ENCODE measurements at regions not wholly inside any gene's neighbourhood (a gene's known extent, or its start where the extent isn't known, plus 50 kb on each side); places are given as distances from the start of the nearest gene placed in this dataset.

DNA sequence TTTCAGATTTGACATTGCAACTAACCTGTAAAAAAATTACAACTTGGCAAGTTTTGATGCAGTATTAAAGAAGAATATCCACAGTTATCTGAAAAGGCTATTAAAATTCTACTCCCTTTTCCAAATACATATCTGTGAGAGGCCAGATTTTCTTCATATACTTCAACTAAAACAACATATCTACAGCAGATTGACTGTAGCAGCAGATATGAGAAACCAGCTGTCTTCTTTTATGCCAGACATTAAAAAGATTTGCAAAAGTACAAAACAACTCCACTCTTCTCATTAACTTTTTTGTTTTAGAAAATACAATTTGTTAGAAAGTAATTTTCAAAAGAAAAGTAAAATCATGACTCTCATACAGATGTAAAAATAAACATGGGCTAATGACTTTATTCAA, 281.1 kb upstream of the PCSK5 start:
- Histone ChIP-seq H2BK120ac (ENCODE audit: low read depth, low read length) (no peak overlapping the region), H4K5ac (ENCODE audit: low read length) (no peak overlapping the region), H2BK5ac (ENCODE audit: low read length) (no peak overlapping the region), H3K27me3 (ENCODE audit: insufficient read depth, low read length, poor library complexity) (no peaks in the 10 kb centered on the region), H2BK15ac (replicated peaks; ENCODE audit: low read depth) (no peak overlapping the region), H3K18ac (ENCODE audit: low read length) (no peak overlapping the region), H3K4ac (ENCODE audit: low read depth, low read length) (no peak overlapping the region), H3K36me3 (ENCODE audit: control insufficient read depth, insufficient read depth, low read length) (no peaks in the 10 kb centered on the region), H3K4me3 (ENCODE audit: low read length) (no peak overlapping the region), H3K4me1 (ENCODE audit: control insufficient read depth, low read depth, low read length) (no peaks in the 10 kb centered on the region), H3K27ac (ENCODE audit: low read depth, low read length) (no peak overlapping the region), H4K8ac (ENCODE audit: low read depth, low read length) (no peak overlapping the region), H2AK5ac (ENCODE audit: low read length) (no peak overlapping the region), H3K79me2 (ENCODE audit: control insufficient read depth, insufficient read depth, low read length) (no peaks in the 10 kb centered on the region), H3K4me2 (ENCODE audit: low read length) (no peak overlapping the region), H3K79me1 (ENCODE audit: low read length) (no peaks in the 10 kb centered on the region), H3K9ac (ENCODE audit: low read length) (no peak overlapping the region), H3K56ac (ENCODE audit: low read length) (no peak overlapping the region), H3K23ac (ENCODE audit: low read length) (no peak overlapping the region)
- DNase-seq = no peak

GRCh38 chr9:75610246-75610645, 280.2 kb upstream of the PCSK5 start:
- Histone ChIP-seq H3K23ac (ENCODE audit: low read length) (no peak overlapping the region), H3K9ac (ENCODE audit: low read length) (no peak overlapping the region), H3K18ac (ENCODE audit: low read length) (no peak overlapping the region), H2AK5ac (ENCODE audit: low read length) (no peak overlapping the region), H3K4me3 (ENCODE audit: low read length) (no peak overlapping the region), H3K79me2 (ENCODE audit: control insufficient read depth, insufficient read depth, low read length) (no peaks in the 10 kb centered on the region), H2BK15ac (replicated peaks; ENCODE audit: low read depth) (no peak overlapping the region), H3K79me1 (ENCODE audit: low read length) (no peaks in the 10 kb centered on the region), H3K4me1 (ENCODE audit: control insufficient read depth, low read depth, low read length) (no peaks in the 10 kb centered on the region), H3K4me2 (ENCODE audit: low read length) (no peak overlapping the region), H4K8ac (ENCODE audit: low read depth, low read length) (no peak overlapping the region), H4K5ac (ENCODE audit: low read length) (no peak overlapping the region), H3K27me3 (ENCODE audit: insufficient read depth, low read length, poor library complexity) (no peaks in the 10 kb centered on the region), H3K4ac (ENCODE audit: low read depth, low read length) (no peak overlapping the region), H3K27ac (ENCODE audit: low read depth, low read length) (no peak overlapping the region), H2BK120ac (ENCODE audit: low read depth, low read length) (no peak overlapping the region), H3K36me3 (ENCODE audit: control insufficient read depth, insufficient read depth, low read length) (no peaks in the 10 kb centered on the region), H2BK5ac (ENCODE audit: low read length) (no peak overlapping the region), H3K56ac (ENCODE audit: low read length) (no peak overlapping the region)
- WGBS (ENCODE audit: extremely low coverage, insufficient coverage, low lambda C conversion rate) = no CpG with 5 or more reads among the region's 1 CpG
- no peak for DNase-seq

DNA sequence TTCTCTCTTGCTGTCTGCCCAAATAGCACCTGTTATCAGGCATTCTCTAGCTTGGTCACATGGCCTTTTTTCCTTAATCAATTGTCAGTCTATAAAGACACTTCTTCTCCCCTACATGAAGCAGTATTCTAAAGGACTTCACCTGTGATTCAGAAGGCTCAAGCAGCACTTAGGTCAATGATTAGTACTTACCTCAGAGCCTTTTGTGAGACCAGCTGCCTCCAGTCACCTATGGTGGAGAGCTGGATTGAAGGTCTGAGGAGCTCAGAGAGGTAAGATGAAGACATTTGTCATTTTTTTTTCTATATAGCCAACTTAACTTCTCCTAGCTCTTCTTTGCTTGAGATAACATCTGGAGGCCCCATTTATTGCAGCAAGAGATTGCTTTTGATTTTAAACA, 278.3 kb upstream of the PCSK5 start:
- H3K79me2 ChIP-seq (ENCODE audit: control insufficient read depth, insufficient read depth, low read length) = no peaks in the 10 kb centered on the region
- no peaks in the 10 kb centered on the region for H3K79me1 ChIP-seq (ENCODE audit: low read length)
- H3K18ac ChIP-seq (ENCODE audit: low read length) = no peak overlapping the region
- no peak overlapping the region for H3K9ac ChIP-seq (ENCODE audit: low read length)
- no peak overlapping the region for H4K8ac ChIP-seq (ENCODE audit: low read depth, low read length)
- H3K36me3 ChIP-seq (ENCODE audit: control insufficient read depth, insufficient read depth, low read length) = no peaks in the 10 kb centered on the region
- H4K5ac ChIP-seq (ENCODE audit: low read length) = no peak overlapping the region
- H2BK15ac ChIP-seq (replicated peaks; ENCODE audit: low read depth) = no peak overlapping the region
- no peak overlapping the region for H2AK5ac ChIP-seq (ENCODE audit: low read length)
- no peak overlapping the region for H3K4me2 ChIP-seq (ENCODE audit: low read length)
- no peak overlapping the region for H3K27ac ChIP-seq (ENCODE audit: low read depth, low read length)
- no peaks in the 10 kb centered on the region for H3K4me1 ChIP-seq (ENCODE audit: control insufficient read depth, low read depth, low read length)
- no peak for DNase-seq
- no peak overlapping the region for H3K56ac ChIP-seq (ENCODE audit: low read length)
- H3K23ac ChIP-seq (ENCODE audit: low read length) = no peak overlapping the region
- no peak overlapping the region for H2BK120ac ChIP-seq (ENCODE audit: low read depth, low read length)
- H3K4me3 ChIP-seq (ENCODE audit: low read length) = no peak overlapping the region
- H3K27me3 ChIP-seq (ENCODE audit: insufficient read depth, low read length, poor library complexity) = no peaks in the 10 kb centered on the region
- no peak overlapping the region for H3K4ac ChIP-seq (ENCODE audit: low read depth, low read length)
- no peak overlapping the region for H2BK5ac ChIP-seq (ENCODE audit: low read length)

DNA sequence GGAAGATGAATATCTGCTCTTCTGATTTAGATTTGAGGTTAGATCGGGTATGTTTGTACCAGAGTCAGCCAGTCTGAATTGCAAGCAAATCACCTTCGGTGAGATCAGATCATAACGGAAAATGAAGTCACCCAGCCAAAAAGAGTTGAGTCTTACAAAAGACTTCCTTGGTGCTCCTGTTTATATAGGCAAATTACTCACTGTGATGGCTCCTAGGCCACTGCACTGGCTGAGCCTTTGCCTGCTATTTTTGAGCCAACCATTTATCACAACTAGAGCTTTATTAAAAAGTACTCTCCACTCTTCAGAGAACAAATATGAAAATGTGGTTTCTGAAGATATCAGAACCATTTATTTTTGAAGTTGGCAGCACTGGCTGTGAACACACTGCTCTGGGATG, 277.7 kb upstream of the PCSK5 start:
- no peak overlapping the region for H3K56ac ChIP-seq (ENCODE audit: low read length)
- H2BK5ac ChIP-seq (ENCODE audit: low read length) = no peak overlapping the region
- no peak overlapping the region for H2AK5ac ChIP-seq (ENCODE audit: low read length)
- no peak overlapping the region for H3K27ac ChIP-seq (ENCODE audit: low read depth, low read length)
- no peaks in the 10 kb centered on the region for H3K27me3 ChIP-seq (ENCODE audit: insufficient read depth, low read length, poor library complexity)
- no peaks in the 10 kb centered on the region for H3K36me3 ChIP-seq (ENCODE audit: control insufficient read depth, insufficient read depth, low read length)
- no peak overlapping the region for H2BK15ac ChIP-seq (replicated peaks; ENCODE audit: low read depth)
- no peak overlapping the region for H2BK120ac ChIP-seq (ENCODE audit: low read depth, low read length)
- no peak for DNase-seq
- no peak overlapping the region for H3K4me3 ChIP-seq (ENCODE audit: low read length)
- H3K79me1 ChIP-seq (ENCODE audit: low read length) = no peaks in the 10 kb centered on the region
- no peak overlapping the region for H4K8ac ChIP-seq (ENCODE audit: low read depth, low read length)
- H3K4me1 ChIP-seq (ENCODE audit: control insufficient read depth, low read depth, low read length) = no peaks in the 10 kb centered on the region
- H3K4ac ChIP-seq (ENCODE audit: low read depth, low read length) = no peak overlapping the region
- H4K5ac ChIP-seq (ENCODE audit: low read length) = no peak overlapping the region
- no peak overlapping the region for H3K4me2 ChIP-seq (ENCODE audit: low read length)
- no peak overlapping the region for H3K23ac ChIP-seq (ENCODE audit: low read length)
- H3K18ac ChIP-seq (ENCODE audit: low read length) = no peak overlapping the region
- WGBS (ENCODE audit: extremely low coverage, insufficient coverage, low lambda C conversion rate) = no CpG with 5 or more reads among the region's 3 CpGs
- no peaks in the 10 kb centered on the region for H3K79me2 ChIP-seq (ENCODE audit: control insufficient read depth, insufficient read depth, low read length)
- H3K9ac ChIP-seq (ENCODE audit: low read length) = no peak overlapping the region

DNA sequence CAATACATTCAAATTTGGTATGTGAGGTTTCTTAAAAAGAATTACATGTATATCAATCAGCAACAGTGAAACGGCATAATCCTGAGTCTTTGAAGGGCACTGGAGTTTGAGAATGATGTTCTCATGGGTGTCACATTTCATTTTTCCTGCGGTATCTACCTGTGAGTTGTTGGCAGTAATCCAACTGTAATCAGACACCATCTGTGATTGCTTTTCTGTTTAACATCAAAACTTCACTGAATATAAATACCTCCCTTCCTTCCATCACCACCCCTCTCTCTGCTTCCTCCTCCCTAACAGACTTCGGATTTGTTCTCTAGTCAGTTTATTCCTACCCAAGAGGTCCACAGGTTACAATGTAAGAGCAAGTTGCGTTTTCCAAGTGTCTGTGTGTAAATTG, 275.2 kb upstream of the PCSK5 start:
- no CpG with 5 or more reads among the region's 4 CpGs for WGBS (ENCODE audit: extremely low coverage, insufficient coverage, low lambda C conversion rate)
- peak; percentile 17 for DNase-seq
- no peak overlapping the region for H3K27ac ChIP-seq (ENCODE audit: low read depth, low read length)

DNA sequence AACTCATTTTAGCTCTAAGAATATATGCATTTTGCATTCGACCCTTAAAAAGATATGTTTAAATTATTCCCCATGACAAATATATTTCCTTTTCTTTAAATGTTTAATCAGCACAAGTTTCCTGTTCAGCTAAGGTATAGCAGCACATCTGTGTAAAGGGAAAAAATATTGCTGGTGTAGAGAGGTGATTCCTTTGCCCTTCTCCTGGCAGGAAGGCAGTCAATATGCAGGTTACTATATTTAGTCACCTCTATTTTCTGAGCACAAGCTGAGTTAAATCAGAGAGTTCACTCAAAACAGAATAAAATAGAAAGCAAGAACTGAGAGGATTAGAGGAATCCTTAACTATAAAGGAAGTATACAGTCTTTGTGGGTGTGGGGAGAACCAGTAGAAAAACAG, 274.4 kb upstream of the PCSK5 start:
- Histone ChIP-seq H4K8ac (ENCODE audit: low read depth, low read length) (no peak overlapping the region), H2BK5ac (ENCODE audit: low read length) (no peak overlapping the region), H3K4me1 (ENCODE audit: control insufficient read depth, low read depth, low read length) (no peaks in the 10 kb centered on the region), H3K36me3 (ENCODE audit: control insufficient read depth, insufficient read depth, low read length) (no peaks in the 10 kb centered on the region), H3K18ac (ENCODE audit: low read length) (no peak overlapping the region), H3K79me1 (ENCODE audit: low read length) (no peaks in the 10 kb centered on the region), H3K4me3 (ENCODE audit: low read length) (no peak overlapping the region), H4K5ac (ENCODE audit: low read length) (no peak overlapping the region), H3K23ac (ENCODE audit: low read length) (no peak overlapping the region), H3K4me2 (ENCODE audit: low read length) (no peak overlapping the region), H3K9ac (ENCODE audit: low read length) (no peak overlapping the region), H3K4ac (ENCODE audit: low read depth, low read length) (no peak overlapping the region), H3K56ac (ENCODE audit: low read length) (no peak overlapping the region), H3K27me3 (ENCODE audit: insufficient read depth, low read length, poor library complexity) (no peaks in the 10 kb centered on the region), H3K27ac (ENCODE audit: low read depth, low read length) (no peak overlapping the region), H3K79me2 (ENCODE audit: control insufficient read depth, insufficient read depth, low read length) (no peaks in the 10 kb centered on the region), H2AK5ac (ENCODE audit: low read length) (no peak overlapping the region), H2BK120ac (ENCODE audit: low read depth, low read length) (no peak overlapping the region), H2BK15ac (replicated peaks; ENCODE audit: low read depth) (no peak overlapping the region)
- no peak for DNase-seq
- WGBS (ENCODE audit: extremely low coverage, insufficient coverage, low lambda C conversion rate) = no CpG with 5 or more reads among the region's 1 CpG

More for the DNA sequence above, 275.2 kb upstream of the PCSK5 start:
- no peak overlapping the region for H3K23ac ChIP-seq (ENCODE audit: low read length)
- no peak overlapping the region for H2BK15ac ChIP-seq (replicated peaks; ENCODE audit: low read depth)
- no peak overlapping the region for H2AK5ac ChIP-seq (ENCODE audit: low read length)
- H2BK120ac ChIP-seq (ENCODE audit: low read depth, low read length) = no peak overlapping the region
- no peak overlapping the region for H3K56ac ChIP-seq (ENCODE audit: low read length)
- no peaks in the 10 kb centered on the region for H3K79me1 ChIP-seq (ENCODE audit: low read length)
- H4K8ac ChIP-seq (ENCODE audit: low read depth, low read length) = peak overlapping the region; percentile 56
- H3K4me1 ChIP-seq (ENCODE audit: control insufficient read depth, low read depth, low read length) = no peaks in the 10 kb centered on the region
- no peak overlapping the region for H3K4ac ChIP-seq (ENCODE audit: low read depth, low read length)
- no peak overlapping the region for H3K4me2 ChIP-seq (ENCODE audit: low read length)
- no peak overlapping the region for H2BK5ac ChIP-seq (ENCODE audit: low read length)
- H3K79me2 ChIP-seq (ENCODE audit: control insufficient read depth, insufficient read depth, low read length) = no peaks in the 10 kb centered on the region
- H3K4me3 ChIP-seq (ENCODE audit: low read length) = no peak overlapping the region
- no peak overlapping the region for H4K5ac ChIP-seq (ENCODE audit: low read length)
- no peaks in the 10 kb centered on the region for H3K36me3 ChIP-seq (ENCODE audit: control insufficient read depth, insufficient read depth, low read length)
- H3K9ac ChIP-seq (ENCODE audit: low read length) = no peak overlapping the region
- no peak overlapping the region for H3K18ac ChIP-seq (ENCODE audit: low read length)
- H3K27me3 ChIP-seq (ENCODE audit: insufficient read depth, low read length, poor library complexity) = no peaks in the 10 kb centered on the region
